Activated CD4-positive, alpha-beta T cell treated with anti-CD3 and anti-CD28 coated beads for 36 hours (primary cell): ENCODE measurements at regions not wholly inside any gene's neighbourhood (a gene's known extent, or its start where the extent isn't known, plus 50 kb on each side); places are given as distances from the start of the nearest gene placed in this dataset.

Source experiments
- ATAC-seq: fragments of 200-7000 bp; cut with Tn5 transposase; one replicate; pipeline ENCODE4 v1.10.0; 2021; ENCODE audit warnings: mild to moderate bottlenecking, moderate library complexity
- CTCF ChIA-PET: fragments of 350-600 bp; sonication (Branson Sonifier 250); formaldehyde crosslinking; loops from one replicate; lab custom pipeline; 2021; ENCODE audit warnings: antibody characterized with exemption; lab: Charles Lee
- POLR2A ChIA-PET: fragments of 350-600 bp; sonication (Branson Sonifier 250); formaldehyde crosslinking; loops from one replicate; lab custom pipeline; 2021; ENCODE audit warnings: antibody characterized with exemption, inconsistent platforms; lab: Charles Lee
- DNase-seq: peaks from one replicate; pipeline ENCODE4 v3.0.0-alpha.2; 2020
- H3K27ac Mint-ChIP-seq: one replicate; pipeline ENCODE4 v1.8.0; 2021; ENCODE audit warnings: mixed read lengths
- H3K27me3 Mint-ChIP-seq: one replicate; pipeline ENCODE4 v1.8.0; 2021; ENCODE audit warnings: mixed read lengths
- H3K36me3 Mint-ChIP-seq: one replicate; pipeline ENCODE4 v1.8.0; 2021; ENCODE audit warnings: low read depth, mixed read lengths
- H3K4me1 Mint-ChIP-seq: one replicate; pipeline ENCODE4 v1.8.0; 2021; ENCODE audit warnings: mixed read lengths
- H3K4me3 Mint-ChIP-seq: one replicate; pipeline ENCODE4 v1.8.0; 2021; ENCODE audit warnings: mild to moderate bottlenecking, moderate library complexity, mixed read lengths
- H3K9me3 Mint-ChIP-seq: one replicate; pipeline ENCODE4 v1.8.0; 2021; ENCODE audit warnings: low read depth, mixed read lengths
- intact Hi-C, 2 experiments: fragments of 100-400 bp; cut with DNase I in 1 of 2; cut with micrococcal nuclease in 1 of 2; formaldehyde crosslinking; loops; one replicate each; pipeline versions ENCODE4 v1.14.2 to v1.15.1; 2022 to 2024; cut with DNase I, micrococcal nuclease

DNA sequence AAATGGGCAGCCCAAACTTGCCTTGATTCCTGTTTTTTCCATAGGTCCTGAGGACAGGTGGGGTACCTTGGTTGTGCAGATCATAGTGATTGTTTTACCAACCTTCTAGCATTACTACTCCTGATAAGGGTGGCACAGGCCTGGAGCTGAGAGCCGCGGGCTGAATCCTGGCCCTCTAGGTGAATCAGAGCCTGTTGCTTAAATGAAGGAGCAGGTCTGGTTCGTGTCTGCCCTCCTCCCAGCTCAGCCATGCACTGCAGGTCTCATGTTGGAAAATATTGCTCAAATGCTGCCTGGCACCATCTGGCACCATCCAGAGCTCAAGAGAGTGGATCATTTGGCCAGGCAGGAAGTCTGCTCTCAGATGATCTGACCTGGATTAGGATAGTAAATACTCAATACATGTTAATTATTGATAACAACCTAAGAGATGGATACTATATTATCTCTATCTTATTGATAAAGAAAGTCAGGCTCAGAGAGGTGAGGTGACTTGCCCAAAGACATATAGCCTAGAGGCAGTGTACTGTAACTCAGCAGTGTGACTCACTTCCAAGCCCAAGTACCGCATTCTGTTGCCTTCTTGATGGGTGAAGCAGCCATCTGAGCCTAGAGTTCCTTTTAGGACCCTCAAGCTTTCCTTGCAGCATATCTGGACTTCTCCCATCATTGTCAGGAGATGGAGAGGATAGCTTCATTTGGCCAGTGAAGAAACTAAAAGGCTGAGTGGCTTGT is 104.3 kb upstream of the PITX1 start:
- DNase-seq (no peak), ATAC-seq (no peak)
- Mint-ChIP-seq H3K36me3 (no peaks in the 10 kb centered on the region), H3K27ac (no peak overlapping the region), H3K27me3 (peaks cover 4% of the 10 kb centered on the region), H3K4me1 (no peaks in the 10 kb centered on the region), H3K9me3 (no peaks in the 10 kb centered on the region), H3K4me3 (no peak overlapping the region)
- CTCF ChIA-PET: interaction anchor here (0.5 kb wide), 1 partner anchor 219 kb away, joined by 3 read pairs; no protein-coding TSS in a partner anchor
- POLR2A ChIA-PET: no interaction called here
- intact Hi-C loops: no loop called here

DNA sequence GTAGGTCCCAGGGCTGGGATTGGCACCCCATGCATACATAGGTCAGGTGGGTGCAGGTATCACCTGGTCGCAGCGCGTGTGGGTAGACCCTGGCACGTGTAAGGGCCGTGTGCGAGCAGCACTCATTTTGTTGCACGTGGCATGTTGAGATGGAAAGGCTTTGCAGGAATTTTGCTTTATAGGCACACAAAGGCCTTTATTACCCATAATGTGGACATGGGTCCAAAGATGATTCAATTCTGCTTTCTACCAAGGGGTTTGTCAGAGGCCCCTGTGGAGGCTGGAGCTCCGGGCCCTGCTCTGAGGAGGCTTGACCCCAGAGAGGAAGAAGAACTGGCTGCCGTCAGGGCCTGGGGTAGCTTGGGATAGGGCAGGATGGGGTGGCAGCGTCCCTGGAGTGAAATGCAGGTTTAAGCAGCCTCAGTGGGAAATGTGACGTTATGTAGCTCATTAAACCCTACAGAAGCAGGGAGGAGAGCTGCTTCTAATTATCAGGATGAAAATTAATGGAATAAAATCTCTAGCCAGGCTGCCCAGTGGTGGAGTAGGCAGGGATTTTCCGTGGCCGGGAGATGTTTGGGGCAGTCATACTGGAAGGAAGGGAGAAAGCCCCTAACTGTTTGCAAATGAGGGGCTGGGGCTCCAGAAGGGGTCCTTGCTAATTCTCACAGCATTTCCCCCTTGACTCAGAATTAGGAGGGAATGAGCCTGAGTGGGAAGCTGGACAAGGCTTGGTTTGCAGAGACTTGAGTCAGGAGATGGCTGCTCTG is 103.3 kb upstream of the PITX1 start:
- Mint-ChIP-seq H3K36me3 (no peaks in the 10 kb centered on the region), H3K27me3 (peaks cover 4% of the 10 kb centered on the region), H3K27ac (no peak overlapping the region), H3K9me3 (no peaks in the 10 kb centered on the region), H3K4me1 (no peaks in the 10 kb centered on the region), H3K4me3 (no peak overlapping the region)
- ATAC-seq: no peak
- no peak for DNase-seq
- ChIA-PET POLR2A (no interaction called here), CTCF (interaction anchor here (0.8 kb wide), 1 partner anchor 27 kb away, joined by 3 read pairs; no protein-coding TSS in a partner anchor)
- intact Hi-C loops: no loop called here

DNA sequence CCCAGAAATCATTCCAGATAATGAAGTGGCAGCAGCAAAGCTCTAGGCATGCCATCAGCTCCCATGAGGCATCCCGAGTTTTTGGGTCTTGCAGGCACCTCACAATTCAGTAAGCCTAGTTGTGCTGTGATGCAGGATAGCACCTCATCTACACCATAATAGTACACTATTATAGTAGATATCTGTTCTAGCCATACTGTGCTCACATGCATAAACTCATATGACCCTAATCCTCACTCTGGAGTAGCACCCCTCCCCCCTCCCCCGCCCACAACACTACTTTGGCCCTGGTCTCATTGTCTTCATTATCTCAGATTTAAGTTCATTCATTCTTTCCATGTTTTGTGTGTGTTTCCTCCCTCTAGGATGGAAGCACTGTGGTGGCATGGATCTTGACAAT is 102.5 kb upstream of the PITX1 start:
- no peak overlapping the region for H3K27ac Mint-ChIP-seq
- H3K27me3 Mint-ChIP-seq: peaks cover 4% of the 10 kb centered on the region
- DNase-seq (no peak), ATAC-seq (no peak)
- no peaks in the 10 kb centered on the region for H3K36me3 Mint-ChIP-seq
- ChIA-PET POLR2A (no interaction called here), CTCF (no interaction called here)
- no peaks in the 10 kb centered on the region for H3K9me3 Mint-ChIP-seq
- intact Hi-C loops: no loop called here
- H3K4me3 Mint-ChIP-seq: no peak overlapping the region
- no peaks in the 10 kb centered on the region for H3K4me1 Mint-ChIP-seq

DNA sequence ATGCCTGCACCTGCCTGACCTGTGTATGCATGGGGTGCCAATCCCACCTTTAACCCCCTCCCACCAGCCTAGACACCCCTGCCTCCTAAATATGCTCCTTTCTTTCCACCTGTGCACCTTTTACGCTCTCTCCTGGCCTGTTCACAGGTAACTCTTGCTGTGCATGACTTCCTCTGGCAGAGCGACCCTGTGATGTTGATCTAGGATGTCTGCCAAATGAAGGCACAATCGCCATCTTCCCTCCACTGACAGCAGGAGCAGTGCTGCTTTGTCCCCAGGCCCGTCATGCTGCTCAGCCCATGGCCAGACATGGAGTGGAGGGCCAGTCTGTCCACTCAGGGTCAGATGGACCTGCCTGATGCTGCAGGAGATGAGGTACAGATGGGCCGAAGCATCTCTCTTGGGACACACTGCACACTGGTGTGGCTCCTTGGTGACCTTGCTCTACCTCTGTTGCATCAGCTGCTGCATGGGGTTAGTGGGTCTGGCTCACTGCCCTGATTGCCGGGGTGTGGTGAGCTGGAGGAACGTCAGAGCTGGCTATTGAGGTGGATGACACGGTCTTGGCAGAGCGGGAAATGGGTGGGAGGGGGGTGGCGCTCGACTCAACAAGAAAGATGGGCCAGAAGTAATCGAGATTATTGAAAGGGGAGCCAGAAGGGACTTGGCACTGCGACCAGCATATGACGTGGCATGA is 101.7 kb upstream of the PITX1 start:
- ChIA-PET POLR2A (no interaction called here), CTCF (no interaction called here)
- no peaks in the 10 kb centered on the region for H3K9me3 Mint-ChIP-seq
- H3K27me3 Mint-ChIP-seq: peaks cover 4% of the 10 kb centered on the region
- no peaks in the 10 kb centered on the region for H3K36me3 Mint-ChIP-seq
- intact Hi-C loops: no loop called here
- DNase-seq (no peak), ATAC-seq (no peak)
- no peak overlapping the region for H3K27ac Mint-ChIP-seq
- no peak overlapping the region for H3K4me3 Mint-ChIP-seq
- no peaks in the 10 kb centered on the region for H3K4me1 Mint-ChIP-seq

DNA sequence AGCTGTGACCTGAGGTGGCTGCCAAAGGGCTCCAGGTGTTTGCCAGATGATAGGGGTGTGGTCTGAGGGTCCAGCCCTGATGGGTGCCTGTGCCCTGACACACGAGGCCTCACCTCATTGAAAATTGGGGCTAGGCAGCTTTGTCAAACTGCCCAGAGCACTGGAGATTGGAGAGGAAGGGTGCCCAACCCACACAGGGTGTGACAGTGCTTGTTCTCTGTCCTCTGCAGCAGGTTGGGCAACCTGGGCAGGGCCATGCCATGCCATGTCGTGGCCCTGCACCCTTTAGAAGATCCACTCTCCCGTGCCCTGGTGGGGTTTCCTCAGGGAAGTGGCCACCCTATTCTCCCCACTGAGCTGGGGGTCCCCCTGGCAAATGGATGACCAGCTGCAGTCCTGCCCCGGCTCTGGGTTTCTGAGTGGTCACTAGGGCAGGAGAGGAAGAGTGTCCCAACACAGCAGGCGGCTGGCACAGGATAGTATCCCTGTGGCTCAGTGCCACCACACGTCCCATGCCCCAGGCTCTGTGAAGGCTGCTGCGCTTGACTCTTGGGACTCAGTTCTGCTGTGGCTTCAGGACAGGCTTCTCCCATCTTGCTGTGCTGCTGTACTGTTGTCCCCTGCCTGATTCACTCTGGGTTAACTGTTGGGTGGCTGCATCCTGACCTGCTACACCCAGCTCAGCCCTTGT is 100.8 kb upstream of the PITX1 start:
- ATAC-seq: no peak
- Mint-ChIP-seq H3K9me3 (no peaks in the 10 kb centered on the region), H3K36me3 (no peaks in the 10 kb centered on the region), H3K27me3 (peaks cover 4% of the 10 kb centered on the region), H3K4me1 (no peaks in the 10 kb centered on the region), H3K4me3 (no peak overlapping the region), H3K27ac (no peak overlapping the region)
- ChIA-PET POLR2A (no interaction called here), CTCF (interaction anchor here (0.6 kb wide), 1 partner anchor 19 kb away, joined by 3 read pairs; no protein-coding TSS in a partner anchor)
- intact Hi-C loops: no loop called here
- DNase-seq: no peak

DNA sequence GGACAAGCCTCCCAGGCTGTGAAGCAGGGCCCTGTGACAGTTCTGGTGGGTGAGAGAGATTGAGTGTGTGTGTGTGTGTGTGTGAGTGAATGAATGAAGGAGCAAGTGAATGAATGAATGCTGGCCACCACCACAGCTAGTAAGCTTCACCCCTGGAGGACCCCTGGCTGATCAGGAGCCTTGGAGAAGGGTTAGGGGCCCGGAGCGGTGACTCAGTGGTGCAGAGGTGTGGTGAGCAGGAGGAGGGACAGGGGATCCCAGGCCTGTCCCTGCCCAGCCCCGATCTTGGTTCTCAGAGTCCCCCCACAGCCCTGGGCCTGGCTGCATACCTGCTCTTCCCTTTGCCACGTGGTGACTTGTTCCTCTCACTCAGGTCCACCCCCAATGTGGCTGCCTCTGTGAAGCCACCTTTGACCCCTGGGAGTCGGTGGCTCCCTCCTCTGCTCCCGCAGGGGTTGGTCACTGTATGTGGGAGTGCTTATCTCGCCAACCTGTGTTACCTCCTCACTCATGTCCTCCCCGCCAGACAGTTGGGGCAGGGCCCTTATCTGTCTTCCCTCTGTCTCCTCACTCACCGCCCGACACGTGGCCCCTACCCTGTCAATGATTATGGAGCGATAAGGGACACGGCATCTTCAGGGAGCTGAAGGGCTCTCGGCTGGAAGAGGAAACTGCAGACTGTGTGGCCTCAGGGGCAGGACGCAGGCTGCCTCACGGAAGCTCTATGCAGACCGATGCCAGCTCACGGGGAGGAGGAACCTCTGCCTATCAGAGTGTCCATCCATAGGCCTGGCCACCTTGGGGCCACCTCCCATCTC is 99.9 kb upstream of the PITX1 start:
- H3K36me3 Mint-ChIP-seq: no peaks in the 10 kb centered on the region
- DNase-seq (no peak), ATAC-seq (no peak)
- CTCF ChIA-PET: no interaction called here
- H3K9me3 Mint-ChIP-seq: no peaks in the 10 kb centered on the region
- no peak overlapping the region for H3K4me3 Mint-ChIP-seq
- intact Hi-C loops: no loop called here
- H3K4me1 Mint-ChIP-seq: peaks cover 6% of the 10 kb centered on the region
- H3K27me3 Mint-ChIP-seq: peaks cover 2% of the 10 kb centered on the region
- POLR2A ChIA-PET: no interaction called here
- no peak overlapping the region for H3K27ac Mint-ChIP-seq

DNA sequence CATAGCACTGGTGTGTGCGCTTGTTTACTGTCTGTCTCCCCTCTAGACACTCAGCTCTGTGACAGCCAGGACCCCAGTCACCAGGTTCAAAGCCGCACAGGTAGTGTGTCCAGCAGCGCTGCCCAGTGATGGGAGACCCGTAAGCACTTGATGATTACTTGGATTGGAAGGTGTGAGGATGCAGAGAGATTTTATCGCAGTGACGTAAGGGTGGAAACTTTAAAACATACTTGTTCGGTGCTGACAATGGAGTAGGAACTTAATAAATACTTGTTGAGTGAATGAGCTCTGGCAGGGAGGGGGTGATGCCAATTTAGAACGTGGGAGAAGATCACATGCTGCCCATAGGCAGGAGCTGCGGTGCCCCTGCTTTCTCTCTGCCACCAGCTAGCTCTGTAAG is 99.2 kb upstream of the PITX1 start:
- Mint-ChIP-seq H3K4me1 (peaks cover 6% of the 10 kb centered on the region), H3K9me3 (no peaks in the 10 kb centered on the region), H3K4me3 (no peak overlapping the region), H3K27ac (no peak overlapping the region), H3K27me3 (peaks cover 2% of the 10 kb centered on the region), H3K36me3 (no peaks in the 10 kb centered on the region)
- ChIA-PET POLR2A (no interaction called here), CTCF (no interaction called here)
- intact Hi-C loops: no loop called here
- ATAC-seq (no peak), DNase-seq (no peak)

DNA sequence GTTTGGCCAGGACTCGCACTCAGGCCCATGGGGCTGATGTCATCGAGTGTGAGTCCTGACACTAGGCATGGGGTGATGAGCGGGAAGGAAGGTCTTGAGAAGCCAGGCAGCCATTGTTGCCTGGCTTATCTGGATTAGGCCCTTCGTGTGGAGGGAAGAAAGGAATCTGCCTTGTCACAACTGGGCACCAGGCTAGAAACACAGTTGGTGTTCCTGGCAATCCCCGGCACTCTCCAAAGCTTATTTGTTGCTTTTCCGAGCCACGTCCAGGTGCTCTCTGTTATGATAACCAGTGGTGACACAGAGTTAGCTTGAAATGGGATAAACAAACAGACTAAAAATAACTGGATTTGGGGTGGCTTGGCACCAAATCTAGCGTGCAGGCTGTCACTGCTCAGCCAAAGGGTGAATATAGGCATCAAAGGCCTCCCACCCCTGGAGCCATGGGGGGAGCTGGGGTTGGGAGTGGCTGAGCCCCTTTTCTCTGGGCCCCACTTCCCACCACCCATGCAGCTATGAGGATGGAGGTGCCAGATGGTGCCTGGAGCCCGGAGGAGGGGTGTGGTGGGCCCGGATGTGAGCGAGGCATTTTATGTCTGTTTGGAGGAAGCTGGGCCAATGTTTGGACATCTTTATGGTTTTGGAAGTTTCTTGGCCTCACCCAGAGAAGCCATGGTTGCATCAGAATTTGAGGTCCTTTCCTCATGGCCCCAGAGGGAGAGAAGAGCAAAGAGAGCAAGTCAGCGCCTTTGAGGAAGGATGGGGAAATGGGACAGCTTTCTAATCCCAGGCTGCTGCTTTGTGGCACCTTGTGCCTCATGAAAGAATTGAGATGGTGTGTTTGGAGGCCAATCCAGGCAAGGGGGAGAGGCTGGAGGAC is 98.0 kb upstream of the PITX1 start:
- Mint-ChIP-seq H3K27ac (no peak overlapping the region), H3K36me3 (no peaks in the 10 kb centered on the region), H3K4me1 (peaks cover 6% of the 10 kb centered on the region), H3K27me3 (peaks cover 2% of the 10 kb centered on the region), H3K4me3 (no peak overlapping the region), H3K9me3 (no peaks in the 10 kb centered on the region)
- ChIA-PET CTCF (interaction anchor here (0.6 to 0.7 kb wide), 3 partner anchors 36 to 100 kb away, joined by 3 read pairs; no protein-coding TSS in a partner anchor), POLR2A (no interaction called here)
- no peak for DNase-seq
- ATAC-seq: no peak
- intact Hi-C loops: no loop called here

DNA sequence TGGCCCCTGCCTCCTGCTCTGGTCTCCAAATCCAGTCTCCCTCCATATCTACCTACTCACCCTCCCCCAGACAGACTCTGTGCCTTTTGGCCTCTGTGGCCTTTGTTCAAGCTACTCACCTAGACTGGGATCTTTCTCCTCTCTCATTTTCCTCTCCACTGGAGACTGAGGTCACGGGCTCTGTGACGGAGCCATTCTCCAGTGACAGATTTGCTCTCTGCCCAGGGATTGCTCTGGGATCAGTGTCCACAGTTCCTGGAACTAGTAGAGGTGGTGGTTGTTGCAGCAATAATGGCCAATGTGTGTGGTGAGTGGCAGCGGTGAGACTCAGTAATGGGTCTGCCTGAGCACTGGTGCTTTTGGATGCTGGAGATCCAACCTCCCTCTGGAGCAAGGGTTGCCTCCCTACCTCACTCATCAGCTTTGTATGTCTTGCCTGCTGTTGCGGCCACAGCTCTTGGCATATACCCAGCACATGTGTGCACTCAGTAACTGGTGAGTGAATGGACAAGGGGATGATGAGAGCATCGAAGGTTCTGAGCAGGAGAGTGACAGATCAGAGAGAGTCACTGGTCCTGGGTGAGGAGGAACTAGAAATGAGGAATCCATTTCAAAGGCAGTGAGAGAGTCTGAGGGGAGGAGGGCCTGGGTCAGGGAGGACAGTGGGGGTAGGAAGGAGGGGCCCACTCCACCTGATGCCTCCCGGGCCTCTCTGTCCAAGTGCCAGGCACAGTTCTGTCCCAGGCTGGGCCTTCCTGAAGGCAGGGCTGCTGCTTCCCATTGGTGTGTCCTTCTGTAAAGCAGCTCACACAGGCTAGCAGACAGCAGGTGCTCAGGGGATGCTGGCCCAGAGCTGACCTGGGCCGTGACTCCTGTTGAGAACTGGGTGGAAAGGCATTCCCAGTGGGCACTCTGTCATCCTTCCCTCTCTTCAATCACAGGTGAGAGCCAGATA is 96.5 kb upstream of the PITX1 start:
- peaks cover 6% of the 10 kb centered on the region for H3K4me1 Mint-ChIP-seq
- H3K4me3 Mint-ChIP-seq: no peak overlapping the region
- no peak overlapping the region for H3K27ac Mint-ChIP-seq
- no peaks in the 10 kb centered on the region for H3K36me3 Mint-ChIP-seq
- CTCF ChIA-PET: interaction anchor here (0.7 kb wide), 1 partner anchor 117 kb away, joined by 3 read pairs; no protein-coding TSS in a partner anchor
- intact Hi-C loops: no loop called here
- peaks cover 2% of the 10 kb centered on the region for H3K27me3 Mint-ChIP-seq
- POLR2A ChIA-PET: no interaction called here
- DNase-seq: no peak
- H3K9me3 Mint-ChIP-seq: no peaks in the 10 kb centered on the region
- ATAC-seq: no peak
